Left ventricle myocardium inferior (tissue), 1 donor: ENCODE measurements at regions not wholly inside any gene's neighbourhood (a gene's known extent, or its start where the extent isn't known, plus 50 kb on each side); places are given as distances from the start of the nearest gene placed in this dataset.

Experiments
- DNase-seq: peaks from one replicate; pipeline ENCODE4 v3.0.0-alpha.2; 2020
- H3K27ac ChIP-seq: fragments of 200-600 bp; replicated peaks from 2 replicates; pipeline ENCODE4 v1.8.0; 2021
- H3K27me3 ChIP-seq: fragments of 200-600 bp; 2 replicates; pipeline ENCODE4 v1.8.0; 2021; ENCODE audit warnings: low read depth
- H3K36me3 ChIP-seq: fragments of 200-600 bp; 2 replicates; pipeline ENCODE4 v1.8.0; 2021
- H3K4me1 ChIP-seq: fragments of 200-600 bp; 2 replicates; pipeline ENCODE4 v1.8.0; 2021
- H3K4me3 ChIP-seq: fragments of 200-600 bp; 2 replicates; pipeline ENCODE4 v1.8.0; 2021; ENCODE audit warnings: mild to moderate bottlenecking, moderate library complexity
- H3K9me3 ChIP-seq: fragments of 200-600 bp; replicated peaks from 2 replicates; pipeline ENCODE4 v1.8.0; 2021
- CTCF ChIP-seq: fragments of 200-600 bp; IDR thresholded peaks from 2 replicates; pipeline ENCODE4 v1.8.0; 2021; ENCODE audit warnings: antibody characterized with exemption, mild to moderate bottlenecking, borderline replicate concordance
- intact Hi-C: fragments of 100-400 bp; cut with micrococcal nuclease; formaldehyde crosslinking; loops from one replicate; pipeline ENCODE4 v1.11.0; 2022
- donor health status: DM: no; HTN: yes; CAD: no; lungs with severe emphysema.

GRCh38 chr6:92945799-92946198 is 473.6 kb downstream of the EPHA7 start:
- intact Hi-C loops, result no loop called here

GRCh38 chr6:92944132-92944531 is 475.2 kb downstream of the EPHA7 start:
- DNase-seq, result no peak
- Histone ChIP-seq H3K27me3 (no peaks in the 10 kb centered on the region), H3K36me3 (no peaks in the 10 kb centered on the region), H3K4me3 (no peak overlapping the region), H3K4me1 (no peaks in the 10 kb centered on the region), H3K27ac (no peak overlapping the region), H3K9me3 (no peaks in the 10 kb centered on the region)
- TF ChIP-seq CTCF, result no peak
- intact Hi-C loops, result no loop called here

More at GRCh38 chr6:92945799-92946198, 473.6 kb downstream of the EPHA7 start:
- no peak overlapping the region for H3K4me3 ChIP-seq
- DNase-seq, result no peak
- no peaks in the 10 kb centered on the region for H3K9me3 ChIP-seq
- H3K4me1 ChIP-seq, result no peaks in the 10 kb centered on the region
- no peaks in the 10 kb centered on the region for H3K36me3 ChIP-seq
- no peaks in the 10 kb centered on the region for H3K27me3 ChIP-seq
- no peak for TF ChIP-seq CTCF
- no peak overlapping the region for H3K27ac ChIP-seq

- H3K4me1 ChIP-seq, result no peaks in the 10 kb centered on the region
- no peak for TF ChIP-seq CTCF
- no peaks in the 10 kb centered on the region for H3K27me3 ChIP-seq
- intact Hi-C loops, result no loop called here
- no peaks in the 10 kb centered on the region for H3K9me3 ChIP-seq
- H3K36me3 ChIP-seq, result no peaks in the 10 kb centered on the region
- no peak for DNase-seq
- H3K4me3 ChIP-seq, result no peak overlapping the region
- no peak overlapping the region for H3K27ac ChIP-seq
Measured at GRCh38 chr6:92942549-92942948, 476.8 kb downstream of the EPHA7 start.

- intact Hi-C loops, result no loop called here
- no peak overlapping the region for H3K4me3 ChIP-seq
- H3K27me3 ChIP-seq, result no peaks in the 10 kb centered on the region
- TF ChIP-seq CTCF, result no peak
- DNase-seq, result no peak
- H3K27ac ChIP-seq, result no peak overlapping the region
- no peaks in the 10 kb centered on the region for H3K9me3 ChIP-seq
- H3K36me3 ChIP-seq, result no peaks in the 10 kb centered on the region
- H3K4me1 ChIP-seq, result no peaks in the 10 kb centered on the region
Measured at GRCh38 chr6:92934625-92935024, 484.7 kb downstream of the EPHA7 start.

GRCh38 chr6:92930171-92930570 is 489.2 kb downstream of the EPHA7 start:
- H3K4me1 ChIP-seq, result no peaks in the 10 kb centered on the region
- no peak overlapping the region for H3K4me3 ChIP-seq
- no peak for TF ChIP-seq CTCF
- intact Hi-C loops, result no loop called here
- H3K27me3 ChIP-seq, result no peaks in the 10 kb centered on the region
- DNase-seq, result no peak
- no peaks in the 10 kb centered on the region for H3K36me3 ChIP-seq
- H3K27ac ChIP-seq, result no peak overlapping the region
- no peaks in the 10 kb centered on the region for H3K9me3 ChIP-seq
